Prostate gland (tissue), 2 donors: ENCODE measurements at regions not wholly inside any gene's neighbourhood (a gene's known extent, or its start where the extent isn't known, plus 50 kb on each side); places are given as distances from the start of the nearest gene placed in this dataset.

Experiments
- POLR2A ChIP-seq: fragments of 450-650 bp; IDR thresholded peaks from one replicate; pipeline ENCODE4 v1.6.1; 2016; ENCODE audit warnings: antibody characterized with exemption, mild to moderate bottlenecking
- POLR2AphosphoS5 ChIP-seq: sonication (generic); formaldehyde crosslinking; IDR thresholded peaks from one replicate; pipeline ENCODE4 v1.6.1; 2017; ENCODE audit warnings: antibody characterized with exemption
- TF ChIP-seq, protein P1 (sequence below), 4 experiments: fragments of 200-600 bp in 2 of 4; fragments of 450-650 bp in 2 of 4; sonication (generic) in 2 of 4; IDR thresholded peaks; 1 replicate in 3 of 4; 2 replicates in 1 of 4; pipeline ENCODE4 v1.5.1; 2016 to 2019; ENCODE audit warnings: antibody characterized with exemption in 4 of 4, mild to moderate bottlenecking in 2 of 4, moderate library complexity in 2 of 4

DNA sequence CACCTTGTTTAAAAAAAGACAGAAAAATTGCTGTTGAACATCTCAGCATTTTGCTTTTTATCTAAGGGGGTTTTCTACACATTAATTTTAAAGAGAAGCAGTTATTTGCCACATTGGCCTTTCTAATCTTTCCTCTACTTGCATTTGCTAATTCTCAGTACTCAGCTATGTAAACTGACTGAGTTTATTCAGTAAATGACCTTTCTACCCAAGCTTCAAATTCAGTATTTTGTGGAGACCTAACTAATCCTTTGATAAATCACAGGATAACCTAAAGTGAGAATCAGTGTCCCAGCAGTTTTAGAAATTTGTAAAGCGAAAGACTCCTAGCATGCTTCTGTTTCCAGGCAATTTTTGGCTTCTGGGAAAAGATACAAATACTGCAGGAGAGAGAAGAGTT lies 288.4 kb downstream of the ASXL3 start:
- TF ChIP-seq, protein P1, sequence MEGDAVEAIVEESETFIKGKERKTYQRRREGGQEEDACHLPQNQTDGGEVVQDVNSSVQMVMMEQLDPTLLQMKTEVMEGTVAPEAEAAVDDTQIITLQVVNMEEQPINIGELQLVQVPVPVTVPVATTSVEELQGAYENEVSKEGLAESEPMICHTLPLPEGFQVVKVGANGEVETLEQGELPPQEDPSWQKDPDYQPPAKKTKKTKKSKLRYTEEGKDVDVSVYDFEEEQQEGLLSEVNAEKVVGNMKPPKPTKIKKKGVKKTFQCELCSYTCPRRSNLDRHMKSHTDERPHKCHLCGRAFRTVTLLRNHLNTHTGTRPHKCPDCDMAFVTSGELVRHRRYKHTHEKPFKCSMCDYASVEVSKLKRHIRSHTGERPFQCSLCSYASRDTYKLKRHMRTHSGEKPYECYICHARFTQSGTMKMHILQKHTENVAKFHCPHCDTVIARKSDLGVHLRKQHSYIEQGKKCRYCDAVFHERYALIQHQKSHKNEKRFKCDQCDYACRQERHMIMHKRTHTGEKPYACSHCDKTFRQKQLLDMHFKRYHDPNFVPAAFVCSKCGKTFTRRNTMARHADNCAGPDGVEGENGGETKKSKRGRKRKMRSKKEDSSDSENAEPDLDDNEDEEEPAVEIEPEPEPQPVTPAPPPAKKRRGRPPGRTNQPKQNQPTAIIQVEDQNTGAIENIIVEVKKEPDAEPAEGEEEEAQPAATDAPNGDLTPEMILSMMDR (IDR thresholded peaks at IDR 0.05): no peak
- no peak for TF ChIP-seq POLR2A
- TF ChIP-seq POLR2AphosphoS5: no peak
